ENCODE measurements at regions not wholly inside any gene's neighbourhood (a gene's known extent, or its start where the extent isn't known, plus 50 kb on each side); places are given as distances from the start of the nearest gene placed in this dataset.

DNA sequence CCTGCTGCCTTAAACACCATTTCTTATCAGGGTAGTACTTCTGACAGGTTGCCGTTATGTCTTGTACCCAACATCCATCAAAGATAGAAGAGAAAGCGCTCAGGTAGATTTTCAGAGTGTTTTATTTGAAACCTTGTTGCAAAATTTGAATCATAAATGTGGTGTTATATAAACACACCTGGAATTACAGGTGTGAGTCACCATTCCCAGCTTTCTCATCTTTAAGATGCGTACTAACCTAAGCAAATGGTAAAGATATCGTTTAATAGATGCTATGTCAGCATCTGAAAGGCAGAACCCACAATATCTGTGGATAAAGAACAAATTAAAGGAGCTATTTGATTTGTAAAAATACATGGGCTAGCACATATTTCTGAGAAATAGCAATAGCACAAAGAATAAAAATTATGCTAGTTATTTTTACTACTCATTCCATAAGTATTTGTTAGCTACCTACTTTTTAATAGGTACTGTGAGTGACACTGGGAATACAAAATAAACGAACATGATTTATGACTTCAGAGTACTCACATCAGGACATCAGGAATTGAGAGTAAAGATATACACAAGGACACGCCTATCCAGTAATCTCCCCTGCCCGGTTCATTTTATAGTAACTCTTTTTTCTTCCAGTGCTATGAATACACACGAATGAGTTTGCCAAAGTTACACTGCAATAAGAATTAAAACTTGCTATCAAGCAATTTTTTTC, 193.8 kb downstream of the RBM43 start:
- Mint-ChIP-seq H3K4me3 (no peak overlapping the region), H3K36me3 (ENCODE audit: low read depth) (no peaks in the 10 kb centered on the region), H3K27me3 (peaks cover 6% of the 10 kb centered on the region), H3K4me1 (ENCODE audit: low read depth) (no peaks in the 10 kb centered on the region), H3K9me3 (no peaks in the 10 kb centered on the region), H3K27ac (no peak overlapping the region)
- Histone ChIP-seq H3K36me3 (ENCODE audit: insufficient read depth, low read length) (no peaks in the 10 kb centered on the region), H3K27ac (ENCODE audit: low read depth in 1 of 2, low read length in 2 of 2) (no peak overlapping the region), H3K4me1 (ENCODE audit: insufficient read depth, low read length) (no peaks in the 10 kb centered on the region), H3K27me3 (ENCODE audit: control insufficient read depth in 1 of 2, insufficient read depth in 2 of 2, low read length in 2 of 2) (peaks cover 0 to 4% of the 10 kb centered on the region in 2 experiments), H3K9me3 (ENCODE audit: control insufficient read depth in 1 of 2, insufficient read depth in 1 of 2, low read length in 2 of 2) (no peaks in the 10 kb centered on the region), H3K4me3 (ENCODE audit: low read length) (no peak overlapping the region)
- ChIA-PET CTCF (no interaction called here), POLR2A (no interaction called here)
- intact Hi-C loops (cut with DNase I, micrococcal nuclease) = no loop called here
- no peak for DNase-seq
- ATAC-seq (ENCODE audit: poor library complexity) = no peak
- TF ChIP-seq, protein P1, sequence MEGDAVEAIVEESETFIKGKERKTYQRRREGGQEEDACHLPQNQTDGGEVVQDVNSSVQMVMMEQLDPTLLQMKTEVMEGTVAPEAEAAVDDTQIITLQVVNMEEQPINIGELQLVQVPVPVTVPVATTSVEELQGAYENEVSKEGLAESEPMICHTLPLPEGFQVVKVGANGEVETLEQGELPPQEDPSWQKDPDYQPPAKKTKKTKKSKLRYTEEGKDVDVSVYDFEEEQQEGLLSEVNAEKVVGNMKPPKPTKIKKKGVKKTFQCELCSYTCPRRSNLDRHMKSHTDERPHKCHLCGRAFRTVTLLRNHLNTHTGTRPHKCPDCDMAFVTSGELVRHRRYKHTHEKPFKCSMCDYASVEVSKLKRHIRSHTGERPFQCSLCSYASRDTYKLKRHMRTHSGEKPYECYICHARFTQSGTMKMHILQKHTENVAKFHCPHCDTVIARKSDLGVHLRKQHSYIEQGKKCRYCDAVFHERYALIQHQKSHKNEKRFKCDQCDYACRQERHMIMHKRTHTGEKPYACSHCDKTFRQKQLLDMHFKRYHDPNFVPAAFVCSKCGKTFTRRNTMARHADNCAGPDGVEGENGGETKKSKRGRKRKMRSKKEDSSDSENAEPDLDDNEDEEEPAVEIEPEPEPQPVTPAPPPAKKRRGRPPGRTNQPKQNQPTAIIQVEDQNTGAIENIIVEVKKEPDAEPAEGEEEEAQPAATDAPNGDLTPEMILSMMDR (IDR thresholded peaks at IDR 0.05) = no peak

DNA sequence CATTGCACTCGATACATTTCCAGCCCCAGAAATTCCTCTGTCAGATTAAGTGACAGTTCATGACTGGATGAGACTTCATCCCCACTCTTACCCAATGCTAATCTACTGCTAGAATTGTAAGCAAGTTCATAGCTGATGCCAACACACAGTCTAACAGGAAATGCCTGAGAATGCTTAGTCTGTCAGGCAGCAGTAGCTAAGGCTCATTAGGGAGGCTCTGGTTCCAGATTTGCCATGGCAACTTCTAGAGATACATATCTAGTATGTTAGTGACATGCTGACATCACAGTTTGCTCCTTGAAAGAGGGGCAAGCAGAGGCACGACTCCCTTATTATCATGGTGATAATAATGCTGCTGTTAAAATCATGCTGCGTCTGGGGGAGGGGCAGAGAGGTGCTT, 198.4 kb downstream of the RBM43 start:
- no peak overlapping the region for H3K4me3 ChIP-seq (ENCODE audit: low read length)
- Mint-ChIP-seq H3K27ac (no peak overlapping the region), H3K36me3 (ENCODE audit: low read depth) (no peaks in the 10 kb centered on the region), H3K4me1 (ENCODE audit: low read depth) (no peaks in the 10 kb centered on the region), H3K4me3 (no peak overlapping the region), H3K27me3 (peaks cover 7% of the 10 kb centered on the region), H3K9me3 (no peaks in the 10 kb centered on the region)
- no peaks in the 10 kb centered on the region for H3K27me3 ChIP-seq (ENCODE audit: control insufficient read depth in 1 of 2, insufficient read depth in 2 of 2, low read length in 2 of 2)
- DNase-seq (no peak), ATAC-seq (ENCODE audit: poor library complexity) (no peak)
- CTCF ChIA-PET = no interaction called here
- intact Hi-C loops (cut with DNase I, micrococcal nuclease) = no loop called here
- TF ChIP-seq, protein P1 (IDR thresholded peaks at IDR 0.05) = no peak
- no peaks in the 10 kb centered on the region for H3K36me3 ChIP-seq (ENCODE audit: insufficient read depth, low read length)
- H3K27ac ChIP-seq (ENCODE audit: low read depth in 1 of 2, low read length in 2 of 2) = no peak overlapping the region
- no peaks in the 10 kb centered on the region for H3K9me3 ChIP-seq (ENCODE audit: control insufficient read depth in 1 of 2, insufficient read depth in 1 of 2, low read length in 2 of 2)
- no peaks in the 10 kb centered on the region for H3K4me1 ChIP-seq (ENCODE audit: insufficient read depth, low read length)
- POLR2A ChIA-PET = no interaction called here

DNA sequence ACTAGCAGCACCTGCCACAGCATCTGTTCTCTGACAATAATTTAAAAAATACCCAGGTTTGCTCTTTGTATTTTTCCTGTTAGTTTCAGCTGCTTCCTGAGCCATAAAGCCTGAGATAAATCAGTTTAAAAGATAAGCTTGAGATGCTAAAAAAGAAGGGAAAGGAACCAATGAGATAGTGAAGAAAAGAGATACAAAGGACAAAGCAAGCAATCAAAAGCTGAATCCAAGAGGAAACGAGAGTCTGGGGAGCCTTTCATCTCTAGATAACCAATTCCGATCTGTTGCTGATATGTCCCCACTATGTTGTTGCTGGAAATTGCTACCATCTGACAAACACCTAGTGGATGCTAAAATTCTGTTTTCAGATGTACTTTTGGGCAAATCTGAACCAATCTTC, 201.4 kb downstream of the RBM43 start:
- DNase-seq (no peak), ATAC-seq (ENCODE audit: poor library complexity) (no peak)
- no peak overlapping the region for H3K4me3 ChIP-seq (ENCODE audit: low read length)
- H3K4me1 ChIP-seq (ENCODE audit: insufficient read depth, low read length) = no peaks in the 10 kb centered on the region
- no peak overlapping the region for H3K4me3 Mint-ChIP-seq
- no peaks in the 10 kb centered on the region for H3K36me3 ChIP-seq (ENCODE audit: insufficient read depth, low read length)
- no peaks in the 10 kb centered on the region for H3K27me3 ChIP-seq (ENCODE audit: control insufficient read depth in 1 of 2, insufficient read depth in 2 of 2, low read length in 2 of 2)
- H3K27me3 Mint-ChIP-seq = peaks cover 5% of the 10 kb centered on the region
- TF ChIP-seq, protein P1 (IDR thresholded peaks at IDR 0.05) = no peak
- CTCF ChIA-PET = no interaction called here
- no peaks in the 10 kb centered on the region for H3K4me1 Mint-ChIP-seq (ENCODE audit: low read depth)
- POLR2A ChIA-PET = no interaction called here
- H3K9me3 Mint-ChIP-seq = no peaks in the 10 kb centered on the region
- intact Hi-C loops (cut with DNase I, micrococcal nuclease) = no loop called here
- no peaks in the 10 kb centered on the region for H3K36me3 Mint-ChIP-seq (ENCODE audit: low read depth)
- H3K9me3 ChIP-seq (ENCODE audit: control insufficient read depth in 1 of 2, insufficient read depth in 1 of 2, low read length in 2 of 2) = no peaks in the 10 kb centered on the region
- no peak overlapping the region for H3K27ac Mint-ChIP-seq
- no peak overlapping the region for H3K27ac ChIP-seq (ENCODE audit: low read depth in 1 of 2, low read length in 2 of 2)

All from CD4-positive, alpha-beta T cell (primary cell).